H1 (cell line): ENCODE measurements at regions not wholly inside any gene's neighbourhood (a gene's known extent, or its start where the extent isn't known, plus 50 kb on each side); places are given as distances from the start of the nearest gene placed in this dataset.

Source experiments
- ASH2L ChIP-seq: fragments of 200-600, 300-600 bp; sonication (generic); IDR thresholded peaks from one replicate; pipeline ENCODE4 v1.7.1; 2017; ENCODE audit warnings: low read length
- NRF1 ChIP-seq: IDR thresholded peaks from 2 replicates; pipeline ENCODE4 v1.6.1; 2011; ENCODE audit warnings: mild to moderate bottlenecking, low read depth, low read length, improper control_type of control experiment
- SP2 ChIP-seq: IDR thresholded peaks from 2 replicates; pipeline ENCODE4 v1.6.1; 2012; ENCODE audit warnings: mild to moderate bottlenecking, low read length, inconsistent platforms
- SP4 ChIP-seq: IDR thresholded peaks from 2 replicates; pipeline ENCODE4 v1.6.1; 2012; ENCODE audit warnings: low read length, inconsistent platforms
- TAF7 ChIP-seq: optimal IDR thresholded peaks from 2 replicates; pipeline ENCODE3; 2011; ENCODE audit warnings: low read depth, mild to moderate bottlenecking, inconsistent platforms, low read length, moderate library complexity, borderline replicate concordance
- YY1 ChIP-seq: IDR thresholded peaks from 2 replicates; pipeline ENCODE4 v1.6.1; 2011; ENCODE audit warnings: low read depth, mild to moderate bottlenecking, low read length

- TF ChIP-seq ASH2L (no peak), SP4 (no peak), SP2 (no peak), TAF7 (no peak), YY1 (no peak), NRF1 (no peak)
Measured at GRCh38 chr16:61385392-61386071, 650.7 kb downstream of the CDH8 start (continued).
